K562 (cell line): ENCODE measurements at regions not wholly inside any gene's neighbourhood (a gene's known extent, or its start where the extent isn't known, plus 50 kb on each side); places are given as distances from the start of the nearest gene placed in this dataset.

Source experiments
- ATAC-seq: fragments of 200-7000 bp; cut with Tn5 transposase; 3 replicates; pipeline ENCODE4 v1.9.1; 2020; ENCODE audit warnings: moderate library complexity
- BruUV-seq: library from RNA; stranded (reverse); fragments of 400-500 nt; replicated peaks from 2 replicates; lab custom pipeline; 2021; lab: Mats Ljungman, UMichigan
- CTCF ChIA-PET: fragments of 300-600 bp; formaldehyde crosslinking; extraction: SDS; loops from one replicate; lab custom pipeline; 2021; ENCODE audit warnings: low intra/inter-chr PET ratio; lab: Yijun Ruan, JAX
- POLR2A ChIA-PET: fragments of 300-600, 350-650 bp; sonication (Branson Sonifier 250); formaldehyde crosslinking; extraction: SDS; loops from one replicate; lab custom pipeline; 2021; ENCODE audit warnings: antibody characterized with exemption, inconsistent platforms; lab: Yijun Ruan, JAX
- DNase-seq, 4 experiments: peaks; one replicate each; pipeline versions ENCODE4 v3.0.0 to v3.0.0-alpha.2; 2011 to 2018; ENCODE audit warnings: low spot score in 3 of 4, mixed read lengths in 3 of 4; ENCODE audit errors: extremely low read depth in 1 of 4
- FAIRE-seq: peaks from 2 replicates; lab custom pipeline; 2011; peaks lifted over from hg19 to GRCh38; lab: Jason Lieb, UNC
- H2AFZ ChIP-seq: 2 replicates; pipeline ENCODE4 v1.6.0; 2011; ENCODE audit warnings: low read depth, low read length, control low read depth, inconsistent platforms
- H3K27ac ChIP-seq: fragments of 200-600 bp; 3 replicates; pipeline ENCODE4 v1.8.0; 2011; ENCODE audit warnings: low read depth, mild to moderate bottlenecking, control low read depth, inconsistent platforms, low read length, moderate library complexity, mixed read lengths; ENCODE audit errors: extremely low read depth
- H3K27me3 ChIP-seq, 2 experiments: fragments of 300-600 bp in 1 of 2; 2 replicates in 1 of 2; 3 replicates in 1 of 2; pipeline versions ENCODE4 v1.6.0 to v1.8.0; 2011; ENCODE audit warnings: inconsistent platforms in 2 of 2, low read length in 2 of 2, mild to moderate bottlenecking in 1 of 2, mixed read lengths in 1 of 2, moderate library complexity in 1 of 2; ENCODE audit not compliant: control insufficient read depth in 2 of 2, insufficient read depth in 2 of 2
- H3K36me3 ChIP-seq: fragments of 300-600 bp; 3 replicates; pipeline ENCODE4 v1.8.0; 2011; ENCODE audit warnings: mild to moderate bottlenecking, low read length, inconsistent platforms; ENCODE audit not compliant: control insufficient read depth, insufficient read depth
- H3K4me1 ChIP-seq, 2 experiments: fragments of 200-600 bp in 1 of 2; replicated peaks in 1 of 2; 2 replicates in 1 of 2; 3 replicates in 1 of 2; pipeline versions ENCODE4 v1.5.1 to v1.8.0; 2011; ENCODE audit warnings: inconsistent platforms in 2 of 2, low read length in 2 of 2, mild to moderate bottlenecking in 1 of 2, mixed read lengths in 1 of 2, moderate library complexity in 1 of 2; ENCODE audit not compliant: control insufficient read depth in 2 of 2, insufficient read depth in 2 of 2
- H3K4me2 ChIP-seq: 2 replicates; pipeline ENCODE4 v1.6.1; 2011; ENCODE audit warnings: low read length, control low read depth, inconsistent platforms, mixed read lengths; ENCODE audit not compliant: insufficient read depth
- H3K4me3 ChIP-seq: fragments of 200-600 bp; sonication (generic), shearing (Covaris generic); 2 replicates; pipeline ENCODE4 v1.5.1; 2016; ENCODE audit warnings: control low read depth, inconsistent platforms
- H3K79me2 ChIP-seq: fragments of 200-600 bp; 3 replicates; pipeline ENCODE4 v1.8.0; 2011; ENCODE audit warnings: low read length, inconsistent platforms; ENCODE audit not compliant: control insufficient read depth, insufficient read depth
- H3K9ac ChIP-seq, 2 experiments: 2 replicates each; pipeline versions ENCODE4 v1.6.0 to v1.6.1; 2011; ENCODE audit warnings: low read depth in 2 of 2, low read length in 2 of 2, control low read depth in 1 of 2, inconsistent platforms in 1 of 2, mild to moderate bottlenecking in 1 of 2, mixed read lengths in 1 of 2; ENCODE audit not compliant: insufficient read depth in 1 of 2
- H3K9me1 ChIP-seq: one replicate; pipeline ENCODE4 v1.6.0; 2011; ENCODE audit warnings: inconsistent platforms, mild to moderate bottlenecking, low read length, moderate library complexity; ENCODE audit not compliant: control insufficient read depth, insufficient read depth
- H3K9me3 ChIP-seq: replicated peaks from 2 replicates; pipeline ENCODE4 v1.5.1; 2011; ENCODE audit warnings: low read depth, low read length, inconsistent platforms; ENCODE audit not compliant: control insufficient read depth, insufficient read depth
- H4K20me1 ChIP-seq: replicated peaks from 2 replicates; pipeline ENCODE4 v1.6.1; 2011; ENCODE audit warnings: low read length, inconsistent platforms, mixed read lengths; ENCODE audit not compliant: control insufficient read depth, insufficient read depth
- CCNT2 ChIP-seq: IDR thresholded peaks from 2 replicates; pipeline ENCODE4 v1.6.1; 2011; ENCODE audit warnings: borderline replicate concordance, low read depth, mild to moderate bottlenecking, moderate library complexity, mixed read lengths, low read length; ENCODE audit not compliant: insufficient read length; ENCODE audit errors: extremely low read depth
- ID3 ChIP-seq, 2 experiments: fragments of 250-450 bp in 1 of 2; fragments of 450-650 bp in 1 of 2; sonication (Bioruptor Pico) in 1 of 2; IDR thresholded peaks; 2 replicates each; pipeline versions ENCODE4 v1.6.1 to v1.8.0; 2016 to 2021; ENCODE audit warnings: mild to moderate bottlenecking in 2 of 2, moderate library complexity in 2 of 2, missing compliant biosample characterization in 1 of 2, missing genetic modification characterization in 1 of 2
- NR2C2 ChIP-seq, 2 experiments: fragments of 200-800 bp in 1 of 2; sonication (Bioruptor generic) in 1 of 2; sonication (generic) in 1 of 2; formaldehyde crosslinking in 1 of 2; IDR thresholded peaks; 2 replicates each; pipeline versions ENCODE4 v1.6.1 to v1.8.0; 2016 to 2022; ENCODE audit warnings: mild to moderate bottlenecking in 1 of 2, missing compliant biosample characterization in 1 of 2, missing genetic modification characterization in 1 of 2, missing genetic modification reagents in 1 of 2
- PURB ChIP-seq: sonication (generic); formaldehyde crosslinking; IDR thresholded peaks from 2 replicates; pipeline ENCODE4 v1.9.0; 2021; ENCODE audit warnings: low read depth, mild to moderate bottlenecking, missing genetic modification reagents
- SRSF3 ChIP-seq: fragments of 200-400 bp; formaldehyde crosslinking; IDR thresholded peaks from 2 replicates; pipeline ENCODE4 v1.6.1; 2016; ENCODE audit warnings: mild to moderate bottlenecking, low read length, moderate library complexity; ENCODE audit not compliant: insufficient read depth
- STAT5B ChIP-seq: fragments of 250-450 bp; sonication (Bioruptor Pico); IDR thresholded peaks from 2 replicates; pipeline ENCODE4 v1.8.0; 2021; ENCODE audit warnings: mild to moderate bottlenecking, inconsistent platforms
- ZNF121 ChIP-seq: sonication (generic); formaldehyde crosslinking; conservative IDR thresholded peaks from 2 replicates; pipeline ENCODE4 v1.8.0; 2022; ENCODE audit warnings: missing genetic modification reagents
- ZNF197 ChIP-seq: fragments of 200-800 bp; sonication (Bioruptor generic); IDR thresholded peaks from 2 replicates; pipeline ENCODE4 v1.6.1; 2016; ENCODE audit warnings: low read depth, missing genetic modification characterization, missing compliant biosample characterization
- ZNF217 ChIP-seq: sonication (generic); formaldehyde crosslinking; IDR thresholded peaks from 2 replicates; pipeline ENCODE4 v1.8.0; 2022; ENCODE audit warnings: mild to moderate bottlenecking, missing genetic modification reagents
- ZNF668 ChIP-seq: fragments of 250-450 bp; sonication (Bioruptor Pico); IDR thresholded peaks from 2 replicates; pipeline ENCODE4 v1.8.0; 2022; ENCODE audit warnings: mild to moderate bottlenecking, inconsistent platforms
- ZNF77 ChIP-seq: fragments of 250-450 bp; sonication (Bioruptor Pico); IDR thresholded peaks from 2 replicates; pipeline ENCODE4 v1.5.0; 2020
- in situ Hi-C: fragments of 300-500 bp; cut with MboI; formaldehyde crosslinking; loops from 4 replicates; pipeline ENCODE4 v1.15.0; 2018; ENCODE audit warnings: inconsistent platforms, mixed read lengths
- intact Hi-C: fragments of 100-400 bp; cut with micrococcal nuclease; formaldehyde crosslinking; loops from 2 replicates; pipeline ENCODE4 v1.14.2; 2022

GRCh38 chr4:95644417-95644816, 95.6 kb upstream of the UNC5C start:
- Histone ChIP-seq H3K79me2 (no peaks in the 10 kb centered on the region), H3K9me3 (no peaks in the 10 kb centered on the region), H3K4me3 (no peak overlapping the region), H3K9ac (no peak overlapping the region), H2AFZ (no peak overlapping the region), H3K36me3 (no peaks in the 10 kb centered on the region), H4K20me1 (no peaks in the 10 kb centered on the region), H3K27me3 (no peaks in the 10 kb centered on the region), H3K27ac (no peak overlapping the region), H3K4me2 (no peak overlapping the region), H3K4me1 (no peaks in the 10 kb centered on the region), H3K9me1 (no peaks in the 10 kb centered on the region)
- no peak for TF ChIP-seq ID3 (CRISPR knock-in tag; IDR thresholded peaks at IDR 0.05)
- TF ChIP-seq ID3 (tag; IDR thresholded peaks at IDR 0.05): no peak
- TF ChIP-seq NR2C2 (CRISPR knock-in tag; IDR thresholded peaks at IDR 0.05): no peak
- TF ChIP-seq NR2C2 (tag; IDR thresholded peaks at IDR 0.05): no peak
- no peak for TF ChIP-seq ZNF121 (CRISPR knock-in tag)
- no peak for TF ChIP-seq ZNF217
- no peak for TF ChIP-seq ZNF77 (CRISPR knock-in tag)
- no peak for TF ChIP-seq CCNT2
- TF ChIP-seq PURB (CRISPR knock-in tag): no peak
- no peak for TF ChIP-seq STAT5B (CRISPR knock-in tag)
- TF ChIP-seq ZNF668 (CRISPR knock-in tag): no peak
- no peak for TF ChIP-seq ZNF197 (CRISPR knock-in tag)
- TF ChIP-seq SRSF3: no peak
- in situ Hi-C loops (no loop called here), intact Hi-C loops (no loop called here)
- DNase-seq (no peak), ATAC-seq (no peak), FAIRE-seq (no peak)
- POLR2A ChIA-PET: no interaction called here
- BruUV-seq: no TSS peak
- CTCF ChIA-PET: no interaction called here
